HG03378 (cell line): ENCODE measurements at regions not wholly inside any gene's neighbourhood (a gene's known extent, or its start where the extent isn't known, plus 50 kb on each side); places are given as distances from the start of the nearest gene placed in this dataset.

Source experiments
- ATAC-seq: cut with Tn5 transposase; IDR thresholded peaks from one replicate; pipeline ENCODE4 v1.9.1; 2021; ENCODE audit warnings: mild to moderate bottlenecking, moderate library complexity; ENCODE audit not compliant: unreplicated experiment

GRCh38 chr9:20012232-20012631 is 223.4 kb upstream of the SLC24A2 start:
- no peak for ATAC-seq

DNA sequence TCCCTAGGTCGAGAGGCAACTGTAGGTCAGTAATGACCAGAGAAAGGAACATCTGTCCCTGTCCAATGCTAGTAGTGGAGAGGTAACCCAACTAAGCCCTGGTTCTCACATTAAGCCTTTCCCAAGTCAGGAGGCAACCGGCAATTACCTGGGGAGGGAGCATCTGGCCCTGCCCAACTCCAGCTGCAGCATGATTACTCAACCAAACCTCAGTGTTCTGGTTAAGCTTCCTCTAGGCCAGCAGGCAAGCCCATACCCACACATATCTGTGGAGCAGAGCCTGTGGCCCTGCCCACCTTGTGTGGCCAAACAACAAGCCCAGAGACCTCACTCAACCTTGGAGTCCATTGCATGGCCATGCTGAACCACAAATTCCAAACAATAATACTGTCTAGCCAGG is 220.8 kb upstream of the SLC24A2 start:
- no peak for ATAC-seq

- no peak for ATAC-seq
Measured at GRCh38 chr9:20002011-20002410, 213.2 kb upstream of the SLC24A2 start.

- no peak for ATAC-seq
Measured at GRCh38 chr9:20001058-20001457, 212.2 kb upstream of the SLC24A2 start.

- ATAC-seq: peak; percentile 94
Measured at GRCh38 chr9:19999491-20000057, 210.7 kb upstream of the SLC24A2 start.

DNA sequence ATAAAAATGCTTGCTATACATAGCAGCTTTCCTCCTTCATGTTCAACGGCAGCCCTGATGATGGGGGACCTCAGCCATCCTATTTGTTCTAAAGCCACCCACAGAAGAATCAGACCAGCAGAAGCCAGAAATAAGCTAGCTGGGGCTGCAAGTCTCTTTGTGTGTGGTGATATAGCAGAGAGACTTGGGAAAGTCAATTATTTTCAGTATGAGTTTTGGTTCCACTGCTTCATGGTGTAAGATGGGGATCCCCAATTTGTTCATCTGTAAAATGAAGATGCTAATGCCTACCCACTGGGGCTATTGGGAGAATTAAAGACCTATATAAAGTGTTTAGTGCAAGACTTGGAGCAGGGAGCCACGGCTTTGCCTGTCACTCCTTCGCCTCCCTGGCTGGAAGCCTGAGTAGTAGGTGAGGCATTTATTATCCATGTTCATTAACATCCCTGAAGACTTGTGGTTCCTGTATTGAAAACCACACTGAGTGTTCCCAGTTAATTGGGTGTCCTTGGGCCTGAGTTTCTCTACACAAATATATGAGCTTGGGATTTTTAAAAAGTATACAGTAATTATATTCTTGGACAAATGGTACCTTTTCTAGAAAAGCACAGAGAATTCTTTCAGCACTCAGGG is 210.1 kb upstream of the SLC24A2 start:
- ATAC-seq: peak; percentile 34

DNA sequence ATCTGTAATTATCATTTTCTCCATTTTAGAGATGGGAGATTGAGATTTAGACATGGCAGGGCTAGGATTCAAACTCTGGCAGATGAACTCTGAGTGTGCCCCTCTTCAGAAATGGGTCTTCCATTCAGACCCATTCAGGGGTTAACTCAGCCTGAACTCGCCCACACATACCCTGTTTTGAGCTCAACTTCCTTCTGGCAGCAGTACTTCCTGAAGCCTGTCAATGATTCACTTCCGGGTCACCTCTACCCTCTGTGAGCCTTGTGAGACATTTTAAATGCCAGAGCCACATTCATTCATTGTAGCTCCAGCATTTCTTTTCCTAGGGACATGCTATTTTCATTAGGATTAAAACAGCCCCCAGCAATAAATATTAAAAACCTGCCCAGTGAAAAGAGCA is 209.3 kb upstream of the SLC24A2 start:
- ATAC-seq: no peak

- ATAC-seq: no peak
Measured at GRCh38 chr9:19995619-19996018, 206.8 kb upstream of the SLC24A2 start.

DNA sequence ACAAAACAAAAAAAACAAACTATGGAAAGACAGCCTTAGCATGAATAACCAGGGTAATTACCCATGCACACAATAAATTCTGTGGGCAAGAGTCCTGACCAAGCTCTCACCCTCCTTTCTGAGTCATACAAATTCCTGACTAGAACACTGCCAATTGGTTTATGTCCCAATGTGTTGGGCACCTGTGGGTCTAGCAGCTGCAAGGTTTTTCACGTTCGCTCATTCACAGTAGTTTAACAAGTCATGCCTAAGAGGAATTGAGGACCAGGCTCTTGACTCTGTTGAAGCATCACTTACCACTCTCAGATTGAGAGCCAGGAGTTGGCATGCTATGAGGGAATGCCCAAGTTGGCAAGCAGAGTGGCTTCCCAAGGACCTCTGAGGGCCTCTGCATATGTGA is 205.5 kb upstream of the SLC24A2 start:
- ATAC-seq: no peak

- ATAC-seq: no peak
Measured at GRCh38 chr9:19992556-19992955, 203.7 kb upstream of the SLC24A2 start.

GRCh38 chr9:19989213-19989612 is 200.4 kb upstream of the SLC24A2 start:
- ATAC-seq: no peak

DNA sequence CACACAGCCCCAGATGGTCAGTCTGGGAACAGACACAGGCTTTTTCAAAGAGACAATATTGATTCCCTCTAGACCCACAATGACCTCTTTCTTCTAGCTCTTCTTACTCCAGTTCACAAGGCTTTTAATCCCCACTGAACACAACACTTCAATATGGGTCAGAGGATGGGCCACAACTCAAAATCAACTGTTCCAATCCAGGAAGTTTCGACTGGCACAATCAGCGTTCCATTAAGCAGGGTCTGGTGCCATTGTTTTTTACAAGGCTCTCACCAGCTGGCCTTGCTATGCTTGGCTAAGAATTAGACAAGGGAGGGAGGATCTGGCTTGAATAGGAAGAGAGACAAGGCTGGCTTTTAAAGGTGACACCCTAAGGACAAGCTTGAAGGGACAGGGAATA is 199.4 kb upstream of the SLC24A2 start:
- no peak for ATAC-seq

DNA sequence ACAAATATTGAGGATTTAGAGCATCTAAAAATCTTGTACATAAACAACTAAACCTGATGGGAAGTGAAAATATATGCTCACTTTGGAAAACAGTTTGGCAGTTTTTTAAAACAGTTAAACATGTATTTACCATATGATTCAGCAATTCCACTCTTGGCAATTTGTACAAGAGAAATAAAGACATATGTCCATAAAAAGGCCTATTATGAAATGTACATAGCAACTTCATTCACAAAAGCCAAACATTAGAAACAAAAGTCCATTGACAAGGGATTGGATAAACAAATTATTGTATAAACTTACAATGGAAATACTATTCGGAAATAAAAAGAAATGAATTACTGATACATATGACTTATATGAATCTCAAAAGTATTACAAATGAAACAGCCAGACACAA is 196.2 kb upstream of the SLC24A2 start:
- ATAC-seq: no peak

GRCh38 chr9:19976226-19976625 is 187.4 kb upstream of the SLC24A2 start:
- ATAC-seq: no peak

DNA sequence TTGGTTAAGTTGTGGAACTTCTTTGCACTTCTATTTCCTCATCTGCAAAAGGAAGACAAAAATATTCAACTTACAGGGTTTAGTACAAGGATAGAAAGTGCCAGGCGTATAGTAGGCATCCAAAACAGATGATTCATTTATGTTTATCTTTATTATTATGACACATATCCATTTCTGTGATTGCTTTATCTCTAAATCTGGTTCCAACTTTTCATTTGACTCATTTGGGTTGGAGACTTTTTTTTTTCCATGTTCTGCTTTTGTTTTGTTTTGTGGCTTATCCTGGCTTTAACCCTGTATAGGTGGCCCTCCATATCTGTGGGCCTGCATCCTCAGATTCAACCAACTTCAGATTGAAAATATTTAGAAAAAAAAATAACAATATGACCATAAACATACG is 186.7 kb upstream of the SLC24A2 start:
- no peak for ATAC-seq

DNA sequence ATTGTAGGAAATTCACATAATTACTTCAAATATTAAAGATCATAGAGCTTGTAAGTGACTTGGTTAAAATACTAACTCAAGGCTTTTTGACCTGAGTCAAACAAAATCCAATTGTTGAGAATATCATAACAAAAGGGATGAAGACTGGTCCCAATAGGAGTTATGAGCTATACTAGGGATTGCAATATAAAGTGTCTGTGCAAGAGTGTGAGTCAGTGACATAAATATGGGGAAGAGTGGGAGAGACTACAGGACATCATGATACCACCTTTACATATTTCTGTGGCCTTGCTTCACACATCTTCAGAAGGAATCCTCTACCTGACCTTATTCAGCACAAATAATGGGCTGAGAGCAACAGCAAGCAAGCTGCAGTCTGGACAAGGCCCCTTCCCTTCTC is 180.9 kb upstream of the SLC24A2 start:
- no peak for ATAC-seq

GRCh38 chr9:19967888-19968459 is 179.1 kb upstream of the SLC24A2 start:
- ATAC-seq: no peak

- no peak for ATAC-seq
Measured at GRCh38 chr9:19967216-19967887, 178.5 kb upstream of the SLC24A2 start.

GRCh38 chr9:19965336-19965735 is 176.5 kb upstream of the SLC24A2 start:
- ATAC-seq: no peak

GRCh38 chr9:19947996-19948395 is 159.2 kb upstream of the SLC24A2 start:
- no peak for ATAC-seq

DNA sequence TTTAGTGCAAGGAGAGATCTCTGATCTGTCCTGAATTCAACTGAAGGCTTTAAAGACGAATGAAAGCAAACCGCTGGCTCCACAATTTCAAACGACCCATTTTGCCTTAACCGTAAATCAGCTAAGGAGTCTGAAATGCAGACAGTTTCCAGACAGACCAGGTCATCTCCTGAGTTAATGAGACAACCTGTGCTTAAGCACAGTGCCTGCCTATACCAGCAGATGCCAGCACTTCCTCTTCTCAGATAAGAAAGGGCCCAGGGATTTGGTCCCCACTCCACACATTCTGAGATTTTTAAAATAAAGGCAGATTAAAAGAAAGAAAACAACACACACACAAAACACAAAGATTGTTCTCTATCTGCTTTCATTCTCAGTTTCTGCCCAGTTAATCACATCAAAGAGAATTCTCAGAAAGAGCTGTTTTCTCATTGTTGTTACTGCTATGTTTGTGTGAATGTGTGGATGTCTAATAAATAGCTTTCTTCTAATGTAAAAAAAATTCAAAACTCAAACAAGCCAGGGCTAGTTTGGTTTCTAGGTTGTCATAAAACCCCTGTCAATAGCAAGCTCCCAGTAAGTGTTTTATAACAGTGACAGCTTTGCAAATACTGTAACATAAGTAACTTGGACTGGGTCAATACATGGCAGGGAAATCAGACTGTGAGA is 157.7 kb upstream of the SLC24A2 start:
- ATAC-seq: no peak

DNA sequence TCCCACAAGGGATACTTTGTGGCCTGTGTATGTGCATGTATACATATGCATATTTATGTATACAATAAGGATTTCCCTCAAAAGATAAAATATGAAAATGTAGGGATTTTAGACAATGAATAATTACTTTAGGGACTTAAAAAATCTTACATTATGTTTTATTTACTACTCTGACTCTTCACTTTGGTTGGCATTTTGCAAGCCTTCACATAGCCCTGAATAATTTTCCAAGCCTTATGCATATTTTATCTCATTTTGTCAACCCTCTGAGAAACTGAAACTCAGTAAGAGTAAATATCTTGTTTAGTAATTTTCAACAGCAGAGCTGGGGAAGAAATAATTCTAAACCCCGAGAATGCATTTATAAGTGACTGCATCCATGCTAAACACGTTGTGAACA is 153.0 kb upstream of the SLC24A2 start:
- no peak for ATAC-seq
